ENCODE measurements at regions not wholly inside any gene's neighbourhood (a gene's known extent, or its start where the extent isn't known, plus 50 kb on each side); places are given as distances from the start of the nearest gene placed in this dataset.

- DNase-seq, result no peak
Observed at GRCh38 chr5:109467058-109467457, 57.3 kb upstream of the PJA2 start.

All from activated T-cell treated with anti-CD3 and anti-CD28 coated beads, Interleukin-2, amount 50 U/mL, for 1 hour (primary cell).